ENCODE measurements at regions not wholly inside any gene's neighbourhood (a gene's known extent, or its start where the extent isn't known, plus 50 kb on each side); places are given as distances from the start of the nearest gene placed in this dataset.
"Not testable (repeated sequence)": the region's sequence is repeated elsewhere in the genome, so short reads cannot be mapped to it uniquely, and the experiment has no call there.

DNA sequence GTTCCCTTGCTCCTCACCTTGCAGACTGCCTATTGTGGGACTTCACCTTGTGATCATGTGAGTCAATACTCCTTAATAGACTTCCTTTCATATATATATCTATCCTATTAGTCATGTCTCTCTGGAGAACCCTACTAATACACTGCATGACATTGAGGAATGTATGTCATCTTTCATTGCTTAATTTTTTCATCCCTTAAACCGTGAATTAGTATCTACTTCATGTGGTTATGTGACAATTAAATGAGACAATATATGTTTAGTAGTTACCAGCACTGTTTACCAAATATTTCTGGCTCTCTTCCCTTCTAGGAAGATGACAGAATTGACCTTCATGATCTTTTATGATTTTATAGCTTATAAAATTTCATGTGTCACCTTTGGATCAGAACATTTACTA lies 759.5 kb downstream of the GRXCR1 start:
- no peak for DNase-seq
- H3K27me3 ChIP-seq (replicated peaks; ENCODE audit: insufficient read depth, low read length): no peaks in the 10 kb centered on the region
- no peaks in the 10 kb centered on the region for H3F3A ChIP-seq (ENCODE audit: insufficient read depth, low read length)
- H3K9me3 ChIP-seq (replicated peaks; ENCODE audit: insufficient read depth, low read length): no peaks in the 10 kb centered on the region
- H3K79me2 ChIP-seq (ENCODE audit: low read length): no peaks in the 10 kb centered on the region
- no peak overlapping the region for H3K4me2 ChIP-seq (ENCODE audit: low read depth, low read length)
- H3K4me1 ChIP-seq (ENCODE audit: low read length): no peaks in the 10 kb centered on the region
- H3K27ac ChIP-seq (ENCODE audit: low read length): no peak overlapping the region
- no peaks in the 10 kb centered on the region for H3K9me2 ChIP-seq (replicated peaks; ENCODE audit: insufficient read depth, low read length)
- H3K4me3 ChIP-seq (ENCODE audit: low read length): no peak overlapping the region
- H3K36me3 ChIP-seq (replicated peaks; ENCODE audit: insufficient read depth, low read length): no peaks in the 10 kb centered on the region
- TF ChIP-seq EZH2phosphoT487 (IDR thresholded peaks at IDR 0.05; ENCODE audit: low read length): no peak
- TF ChIP-seq, protein P1, sequence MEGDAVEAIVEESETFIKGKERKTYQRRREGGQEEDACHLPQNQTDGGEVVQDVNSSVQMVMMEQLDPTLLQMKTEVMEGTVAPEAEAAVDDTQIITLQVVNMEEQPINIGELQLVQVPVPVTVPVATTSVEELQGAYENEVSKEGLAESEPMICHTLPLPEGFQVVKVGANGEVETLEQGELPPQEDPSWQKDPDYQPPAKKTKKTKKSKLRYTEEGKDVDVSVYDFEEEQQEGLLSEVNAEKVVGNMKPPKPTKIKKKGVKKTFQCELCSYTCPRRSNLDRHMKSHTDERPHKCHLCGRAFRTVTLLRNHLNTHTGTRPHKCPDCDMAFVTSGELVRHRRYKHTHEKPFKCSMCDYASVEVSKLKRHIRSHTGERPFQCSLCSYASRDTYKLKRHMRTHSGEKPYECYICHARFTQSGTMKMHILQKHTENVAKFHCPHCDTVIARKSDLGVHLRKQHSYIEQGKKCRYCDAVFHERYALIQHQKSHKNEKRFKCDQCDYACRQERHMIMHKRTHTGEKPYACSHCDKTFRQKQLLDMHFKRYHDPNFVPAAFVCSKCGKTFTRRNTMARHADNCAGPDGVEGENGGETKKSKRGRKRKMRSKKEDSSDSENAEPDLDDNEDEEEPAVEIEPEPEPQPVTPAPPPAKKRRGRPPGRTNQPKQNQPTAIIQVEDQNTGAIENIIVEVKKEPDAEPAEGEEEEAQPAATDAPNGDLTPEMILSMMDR (IDR thresholded peaks at IDR 0.05; ENCODE audit: low read length): no peak
- no peak for TF ChIP-seq EZH2 (optimal IDR thresholded peaks at IDR 0.05; ENCODE audit: low read depth, low read length)
- H2AFZ ChIP-seq (ENCODE audit: low read length): no peak overlapping the region
- no peak overlapping the region for H3K9ac ChIP-seq (ENCODE audit: low read length)
- no peaks in the 10 kb centered on the region for H4K20me1 ChIP-seq (ENCODE audit: insufficient read depth, low read length)

DNA sequence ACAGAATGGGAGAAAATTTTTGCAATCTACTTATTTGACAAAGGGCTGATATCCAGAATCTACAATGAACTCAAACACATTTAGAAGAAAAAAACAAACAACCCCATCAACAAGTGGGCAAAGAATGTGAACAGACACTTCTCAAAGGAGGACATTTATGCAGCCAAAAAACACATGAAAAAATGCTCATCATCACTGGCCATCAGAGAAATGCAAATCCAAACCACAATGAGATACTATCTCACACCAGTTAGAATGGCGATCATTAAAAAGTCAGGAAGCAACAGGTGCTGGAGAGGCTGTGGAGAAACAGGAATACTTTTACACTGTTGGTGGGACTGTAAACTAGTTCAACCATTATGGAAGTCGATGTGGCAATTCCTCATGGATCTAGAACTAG lies 767.0 kb downstream of the GRXCR1 start:
- DNase-seq; H3K79me2 ChIP-seq (ENCODE audit: low read length); H3K27me3 ChIP-seq (replicated peaks; ENCODE audit: insufficient read depth, low read length); H3K9me3 ChIP-seq (replicated peaks; ENCODE audit: insufficient read depth, low read length); H3K4me2 ChIP-seq (ENCODE audit: low read depth, low read length); H3K4me1 ChIP-seq (ENCODE audit: low read length); H2AFZ ChIP-seq (ENCODE audit: low read length); H3K36me3 ChIP-seq (replicated peaks; ENCODE audit: insufficient read depth, low read length); H4K20me1 ChIP-seq (ENCODE audit: insufficient read depth, low read length); H3F3A ChIP-seq (ENCODE audit: insufficient read depth, low read length); H3K9ac ChIP-seq (ENCODE audit: low read length); H3K27ac ChIP-seq (ENCODE audit: low read length); H3K9me2 ChIP-seq (replicated peaks; ENCODE audit: insufficient read depth, low read length); H3K4me3 ChIP-seq (ENCODE audit: low read length): not testable (repeated sequence)

DNA sequence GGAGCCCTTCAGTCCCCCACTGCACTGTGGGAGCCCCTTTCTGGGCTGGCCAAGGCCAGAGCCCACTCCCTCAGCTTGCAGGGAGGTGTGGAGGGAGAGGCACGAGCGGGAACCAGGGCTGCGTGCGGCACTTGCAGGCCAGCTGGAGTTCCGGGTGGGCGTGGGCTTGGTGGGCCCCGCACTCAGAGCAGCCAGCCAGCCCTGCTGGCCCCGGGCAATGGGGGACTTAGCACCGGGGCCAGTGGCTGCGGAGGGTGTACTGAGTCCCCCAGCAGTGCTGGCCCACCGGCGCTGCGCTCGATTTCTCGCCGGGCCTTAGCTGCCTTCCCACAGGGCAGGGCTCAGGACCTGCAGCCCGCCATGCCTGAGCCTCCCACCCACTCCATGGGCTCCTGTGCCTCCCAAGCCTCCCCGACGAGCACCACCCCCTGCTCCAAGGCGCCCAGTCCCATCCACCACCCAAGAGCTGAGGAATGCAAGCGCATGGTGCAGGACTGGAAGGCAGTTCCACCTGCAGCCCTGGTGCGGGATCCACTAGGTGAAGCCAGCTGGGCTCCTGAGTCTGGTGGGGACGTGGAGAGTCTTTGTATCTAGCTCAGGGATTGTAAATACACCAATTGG lies 776.2 kb downstream of the KCTD8 start:
- H3K4me2 ChIP-seq (ENCODE audit: low read depth, low read length); H3K79me2 ChIP-seq (ENCODE audit: low read length); H3K4me1 ChIP-seq (ENCODE audit: low read length); H3K27me3 ChIP-seq (replicated peaks; ENCODE audit: insufficient read depth, low read length); H3K4me3 ChIP-seq (ENCODE audit: low read length); H2AFZ ChIP-seq (ENCODE audit: low read length); H4K20me1 ChIP-seq (ENCODE audit: insufficient read depth, low read length); H3K9ac ChIP-seq (ENCODE audit: low read length); H3K9me2 ChIP-seq (replicated peaks; ENCODE audit: insufficient read depth, low read length); H3F3A ChIP-seq (ENCODE audit: insufficient read depth, low read length); DNase-seq; H3K9me3 ChIP-seq (replicated peaks; ENCODE audit: insufficient read depth, low read length); H3K36me3 ChIP-seq (replicated peaks; ENCODE audit: insufficient read depth, low read length); H3K27ac ChIP-seq (ENCODE audit: low read length): not testable (repeated sequence)

DNA sequence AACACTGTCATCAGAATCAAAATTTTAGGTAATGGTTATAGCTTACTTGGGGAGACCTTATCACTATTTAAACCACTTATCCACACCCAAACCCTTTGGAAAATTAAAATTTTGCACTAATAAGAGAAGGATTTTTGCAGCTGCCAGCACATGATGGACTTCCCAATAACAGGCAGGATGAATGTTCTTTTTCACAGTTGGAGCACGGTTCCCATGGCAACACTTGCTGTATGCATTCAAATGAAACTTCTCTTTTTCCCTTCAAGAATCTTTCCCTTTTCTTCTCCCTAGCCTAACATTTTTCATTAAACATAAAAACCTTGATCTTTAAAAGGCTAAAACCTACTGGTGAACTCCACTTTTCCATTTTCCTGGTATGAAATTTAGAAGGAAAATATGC lies 768.2 kb downstream of the KCTD8 start:
- no peak for DNase-seq
- no peak overlapping the region for H3K9ac ChIP-seq (ENCODE audit: low read length)
- no peaks in the 10 kb centered on the region for H3K79me2 ChIP-seq (ENCODE audit: low read length)
- H4K20me1 ChIP-seq (ENCODE audit: insufficient read depth, low read length): no peaks in the 10 kb centered on the region
- no peaks in the 10 kb centered on the region for H3F3A ChIP-seq (ENCODE audit: insufficient read depth, low read length)
- H3K27ac ChIP-seq (ENCODE audit: low read length): no peak overlapping the region
- H3K4me1 ChIP-seq (ENCODE audit: low read length): no peaks in the 10 kb centered on the region
- H3K27me3 ChIP-seq (replicated peaks; ENCODE audit: insufficient read depth, low read length): no peaks in the 10 kb centered on the region
- TF ChIP-seq EZH2 (optimal IDR thresholded peaks at IDR 0.05; ENCODE audit: low read depth, low read length) (no peak), EZH2phosphoT487 (IDR thresholded peaks at IDR 0.05; ENCODE audit: low read length) (no peak)
- TF ChIP-seq, protein P1 (IDR thresholded peaks at IDR 0.05; ENCODE audit: low read length): no peak
- H2AFZ ChIP-seq (ENCODE audit: low read length): no peak overlapping the region
- H3K4me2 ChIP-seq (ENCODE audit: low read depth, low read length): no peak overlapping the region
- H3K9me3 ChIP-seq (replicated peaks; ENCODE audit: insufficient read depth, low read length): no peaks in the 10 kb centered on the region
- H3K36me3 ChIP-seq (replicated peaks; ENCODE audit: insufficient read depth, low read length): no peaks in the 10 kb centered on the region
- no peak overlapping the region for H3K4me3 ChIP-seq (ENCODE audit: low read length)
- no peaks in the 10 kb centered on the region for H3K9me2 ChIP-seq (replicated peaks; ENCODE audit: insufficient read depth, low read length)

Data from MM.1S (cell line).